GM12865 (cell line): ENCODE measurements at regions not wholly inside any gene's neighbourhood (a gene's known extent, or its start where the extent isn't known, plus 50 kb on each side); places are given as distances from the start of the nearest gene placed in this dataset.

Source experiments
- DNase-seq: peaks from one replicate; pipeline ENCODE4 v3.0.0; 2010; ENCODE audit warnings: low read depth
- H3K4me3 ChIP-seq: 2 replicates; pipeline ENCODE4 v1.5.1; 2011; ENCODE audit warnings: mild to moderate bottlenecking, low read depth, low read length, control low read depth
- TF ChIP-seq, protein P1 (sequence below): IDR thresholded peaks from 2 replicates; pipeline ENCODE4 v1.5.1; 2011; ENCODE audit warnings: low read length, control low read depth, low read depth, inconsistent platforms; ENCODE audit not compliant: insufficient read depth; ENCODE audit errors: missing control alignments

- TF ChIP-seq, protein P1, sequence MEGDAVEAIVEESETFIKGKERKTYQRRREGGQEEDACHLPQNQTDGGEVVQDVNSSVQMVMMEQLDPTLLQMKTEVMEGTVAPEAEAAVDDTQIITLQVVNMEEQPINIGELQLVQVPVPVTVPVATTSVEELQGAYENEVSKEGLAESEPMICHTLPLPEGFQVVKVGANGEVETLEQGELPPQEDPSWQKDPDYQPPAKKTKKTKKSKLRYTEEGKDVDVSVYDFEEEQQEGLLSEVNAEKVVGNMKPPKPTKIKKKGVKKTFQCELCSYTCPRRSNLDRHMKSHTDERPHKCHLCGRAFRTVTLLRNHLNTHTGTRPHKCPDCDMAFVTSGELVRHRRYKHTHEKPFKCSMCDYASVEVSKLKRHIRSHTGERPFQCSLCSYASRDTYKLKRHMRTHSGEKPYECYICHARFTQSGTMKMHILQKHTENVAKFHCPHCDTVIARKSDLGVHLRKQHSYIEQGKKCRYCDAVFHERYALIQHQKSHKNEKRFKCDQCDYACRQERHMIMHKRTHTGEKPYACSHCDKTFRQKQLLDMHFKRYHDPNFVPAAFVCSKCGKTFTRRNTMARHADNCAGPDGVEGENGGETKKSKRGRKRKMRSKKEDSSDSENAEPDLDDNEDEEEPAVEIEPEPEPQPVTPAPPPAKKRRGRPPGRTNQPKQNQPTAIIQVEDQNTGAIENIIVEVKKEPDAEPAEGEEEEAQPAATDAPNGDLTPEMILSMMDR, result no peak
- H3K4me3 ChIP-seq, result no peak overlapping the region
- DNase-seq, result no peak
These were observed 171.7 kb upstream of the TBX3 start for GRCh38 chr12:114855678-114856077.

GRCh38 chr12:114852976-114853529 lies 169.1 kb upstream of the TBX3 start:
- DNase-seq, result no peak
- TF ChIP-seq, protein P1, result no peak
- no peak overlapping the region for H3K4me3 ChIP-seq

- DNase-seq, result no peak
- no peak overlapping the region for H3K4me3 ChIP-seq
- TF ChIP-seq, protein P1, result no peak
These were observed 168.0 kb upstream of the TBX3 start for GRCh38 chr12:114851981-114852380.

GRCh38 chr12:114850661-114851275 lies 166.8 kb upstream of the TBX3 start:
- DNase-seq, result no peak
- TF ChIP-seq, protein P1, result no peak
- H3K4me3 ChIP-seq, result no peak overlapping the region

DNA sequence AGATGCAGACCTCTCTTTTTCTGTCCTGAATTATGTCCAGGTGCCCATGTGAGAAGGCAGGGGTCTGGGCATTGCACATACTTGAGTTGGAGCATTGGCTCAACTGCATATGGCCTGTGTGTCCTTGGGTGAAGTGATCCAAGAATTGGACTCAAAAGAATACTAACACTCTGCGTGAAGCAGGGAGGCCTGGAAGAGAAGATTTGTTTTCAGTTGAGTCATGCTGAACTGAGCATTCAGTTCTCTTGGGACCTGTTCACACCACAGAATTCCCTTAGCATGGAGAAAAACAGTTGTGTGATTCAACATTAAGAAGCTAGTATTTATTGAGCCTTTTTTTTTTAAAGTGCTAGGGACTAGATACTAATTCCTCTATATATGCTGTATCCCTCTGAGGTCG lies 164.7 kb upstream of the TBX3 start:
- H3K4me3 ChIP-seq, result no peak overlapping the region
- TF ChIP-seq, protein P1, result no peak
- DNase-seq, result no peak

- H3K4me3 ChIP-seq, result no peak overlapping the region
- DNase-seq, result no peak
- TF ChIP-seq, protein P1, result no peak
These were observed 163.6 kb upstream of the TBX3 start for GRCh38 chr12:114847441-114848035.
